ENCODE measurements at regions not wholly inside any gene's neighbourhood (a gene's known extent, or its start where the extent isn't known, plus 50 kb on each side); places are given as distances from the start of the nearest gene placed in this dataset.

GRCh38 chr6:87901613-87902012 is 146.0 kb upstream of the SPACA1 start:
- no peak for DNase-seq (ENCODE audit: low read depth)
- CTCF ChIA-PET = no interaction called here
- POLR2A ChIA-PET = no interaction called here
- H3K36me3 ChIP-seq (ENCODE audit: control insufficient read depth, insufficient read depth, low read length) = no peaks in the 10 kb centered on the region
- no peak for TF ChIP-seq CTCF (IDR thresholded peaks at IDR 0.05; ENCODE audit: insufficient read depth, low read depth, low read length)
- H3K4me3 ChIP-seq (ENCODE audit: low read depth, low read length) = no peak overlapping the region
- no peaks in the 10 kb centered on the region for H3K27me3 ChIP-seq (ENCODE audit: control insufficient read depth, insufficient read depth, low read length)

GRCh38 chr6:87900160-87900698 is 147.4 kb upstream of the SPACA1 start:
- no peak for TF ChIP-seq CTCF (IDR thresholded peaks at IDR 0.05; ENCODE audit: insufficient read depth, low read depth, low read length)
- Histone ChIP-seq H3K36me3 (ENCODE audit: control insufficient read depth, insufficient read depth, low read length) (no peaks in the 10 kb centered on the region), H3K27me3 (ENCODE audit: control insufficient read depth, insufficient read depth, low read length) (no peaks in the 10 kb centered on the region), H3K4me3 (ENCODE audit: low read depth, low read length) (no peak overlapping the region)
- CTCF ChIA-PET = no interaction called here
- no peak for DNase-seq (ENCODE audit: low read depth)
- POLR2A ChIA-PET = no interaction called here

- POLR2A ChIA-PET = no interaction called here
- TF ChIP-seq CTCF (IDR thresholded peaks at IDR 0.05; ENCODE audit: insufficient read depth, low read depth, low read length) = no peak
Observed at GRCh38 chr6:87899499-87900147, 148.0 kb upstream of the SPACA1 start.

GRCh38 chr6:87897663-87898062 is 150.0 kb upstream of the SPACA1 start:
- CTCF ChIA-PET = no interaction called here
- POLR2A ChIA-PET = no interaction called here
- no peak for TF ChIP-seq CTCF (IDR thresholded peaks at IDR 0.05; ENCODE audit: insufficient read depth, low read depth, low read length)
- Histone ChIP-seq H3K4me3 (ENCODE audit: low read depth, low read length) (no peak overlapping the region), H3K36me3 (ENCODE audit: control insufficient read depth, insufficient read depth, low read length) (no peaks in the 10 kb centered on the region), H3K27me3 (ENCODE audit: control insufficient read depth, insufficient read depth, low read length) (no peaks in the 10 kb centered on the region)
- DNase-seq (ENCODE audit: low read depth) = no peak

More at GRCh38 chr6:87899499-87900147, 148.0 kb upstream of the SPACA1 start:
- H3K4me3 ChIP-seq (ENCODE audit: low read depth, low read length) = no peak overlapping the region
- DNase-seq (ENCODE audit: low read depth) = no peak
- no peaks in the 10 kb centered on the region for H3K36me3 ChIP-seq (ENCODE audit: control insufficient read depth, insufficient read depth, low read length)
- H3K27me3 ChIP-seq (ENCODE audit: control insufficient read depth, insufficient read depth, low read length) = no peaks in the 10 kb centered on the region
- CTCF ChIA-PET = no interaction called here

- POLR2A ChIA-PET = no interaction called here
- Histone ChIP-seq H3K36me3 (ENCODE audit: control insufficient read depth, insufficient read depth, low read length) (no peaks in the 10 kb centered on the region), H3K4me3 (ENCODE audit: low read depth, low read length) (no peak overlapping the region), H3K27me3 (ENCODE audit: control insufficient read depth, insufficient read depth, low read length) (no peaks in the 10 kb centered on the region)
- no peak for DNase-seq (ENCODE audit: low read depth)
- no peak for TF ChIP-seq CTCF (IDR thresholded peaks at IDR 0.05; ENCODE audit: insufficient read depth, low read depth, low read length)
- CTCF ChIA-PET = no interaction called here
Observed at GRCh38 chr6:87897013-87897412, 150.6 kb upstream of the SPACA1 start.
